NCI-H1417 (cell line): ENCODE measurements at regions not wholly inside any gene's neighbourhood (a gene's known extent, or its start where the extent isn't known, plus 50 kb on each side); places are given as distances from the start of the nearest gene placed in this dataset.
"Not testable (repeated sequence)": the region's sequence is repeated elsewhere in the genome, so short reads cannot be mapped to it uniquely, and the experiment has no call there.

Experiments used
- DNase-seq, 3 experiments: peaks; one replicate each; lab custom pipeline; 2025; lab: John Stamatoyannopoulos, UW

DNA sequence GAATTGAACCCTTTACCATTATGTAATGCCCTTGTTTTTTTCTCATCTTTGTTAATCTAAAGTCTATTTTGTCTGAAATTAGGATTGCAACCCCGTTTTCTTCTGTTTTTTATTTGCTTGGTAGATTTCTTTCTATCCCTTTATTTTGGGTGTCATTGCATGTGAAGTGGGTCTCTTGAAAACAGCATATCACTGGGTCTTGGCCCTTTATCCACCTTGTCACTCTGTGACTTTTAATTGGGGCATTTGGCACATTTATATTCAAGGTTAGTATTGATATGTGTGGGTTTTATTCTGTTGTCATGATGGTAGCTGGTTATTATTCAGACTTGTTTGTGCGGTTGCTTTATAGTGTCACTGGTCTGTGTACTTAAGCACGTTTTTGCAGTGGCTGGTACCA lies 117.4 kb upstream of the MARCHF11 start:
- DNase-seq, result no peak

DNA sequence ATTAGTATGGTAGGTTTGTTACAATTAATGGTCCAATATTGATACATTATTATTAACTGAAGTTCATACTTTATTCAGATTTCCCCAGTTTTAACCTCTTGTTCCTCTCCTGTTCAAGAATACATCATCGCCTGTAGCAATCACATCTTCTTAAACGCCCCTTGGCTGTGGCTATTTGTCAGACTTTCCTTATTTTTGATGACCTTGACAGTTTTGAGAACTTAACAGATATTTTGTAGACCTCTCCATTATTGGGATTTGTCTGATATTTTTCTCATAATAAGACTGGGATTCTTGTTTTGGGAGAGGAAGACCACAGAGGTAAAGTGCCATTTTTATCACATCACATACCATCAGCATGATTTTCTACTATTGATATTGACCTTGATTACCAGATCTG lies 112.3 kb upstream of the MARCHF11 start:
- DNase-seq, result no peak

DNA sequence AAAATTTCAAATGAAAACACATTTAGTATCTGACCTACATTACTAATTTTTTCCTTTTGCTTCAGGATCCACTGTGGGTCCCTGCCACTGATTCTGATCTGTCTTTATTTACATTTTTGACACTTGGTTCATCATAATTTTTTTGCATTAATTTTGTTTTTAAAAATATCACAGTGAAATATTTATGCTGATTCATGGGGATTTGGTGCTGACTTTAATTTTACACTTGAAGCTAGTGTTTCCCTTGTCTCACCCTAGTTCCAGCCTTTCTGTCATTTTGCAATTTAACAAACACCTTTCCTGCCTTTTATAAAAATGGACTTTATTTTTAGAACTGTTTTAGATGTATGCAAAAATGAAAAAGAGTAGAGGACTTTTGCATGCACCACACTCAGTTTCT lies 111.9 kb upstream of the MARCHF11 start:
- no peak for DNase-seq

DNA sequence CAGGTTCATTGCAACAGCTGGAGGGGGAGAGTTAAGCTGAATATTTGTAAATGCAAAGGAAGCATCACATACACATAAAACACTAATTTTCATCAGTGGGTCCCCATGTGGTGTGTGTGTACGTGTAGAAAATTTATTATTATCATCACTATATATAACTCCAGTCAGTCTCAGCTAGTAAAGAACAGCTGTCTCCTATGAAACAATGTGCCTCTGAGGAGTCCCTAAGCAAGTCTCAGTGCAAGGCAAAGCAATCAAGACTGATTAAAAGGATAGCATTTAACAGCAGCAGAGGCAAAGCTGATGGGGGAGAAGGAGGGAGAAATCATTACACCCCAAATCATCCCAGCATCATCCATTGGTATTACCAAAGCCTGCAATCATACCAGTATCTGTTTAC lies 104.2 kb upstream of the MARCHF11 start:
- DNase-seq, result no peak

DNA sequence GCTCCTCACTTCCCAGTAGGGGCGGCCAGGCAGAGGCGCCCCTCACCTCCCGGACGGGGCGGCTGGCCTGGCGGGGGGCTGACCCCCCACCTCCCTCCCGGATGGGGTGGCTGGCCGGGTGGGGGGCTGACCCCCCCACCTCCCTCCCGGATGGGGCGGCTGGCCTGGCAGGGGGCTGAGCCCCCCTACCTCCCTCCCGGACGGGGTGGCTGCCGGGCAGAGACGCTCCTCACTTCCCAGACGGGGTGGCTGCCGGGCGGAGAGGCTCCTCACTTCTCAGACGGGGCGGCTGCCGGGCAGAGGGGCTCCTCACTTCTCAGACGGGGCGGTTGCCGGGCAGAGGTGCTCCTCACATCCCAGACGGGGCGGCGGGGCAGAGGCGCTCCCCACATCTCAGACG lies 97.3 kb upstream of the MARCHF11 start:
- DNase-seq, result not testable (repeated sequence)

DNA sequence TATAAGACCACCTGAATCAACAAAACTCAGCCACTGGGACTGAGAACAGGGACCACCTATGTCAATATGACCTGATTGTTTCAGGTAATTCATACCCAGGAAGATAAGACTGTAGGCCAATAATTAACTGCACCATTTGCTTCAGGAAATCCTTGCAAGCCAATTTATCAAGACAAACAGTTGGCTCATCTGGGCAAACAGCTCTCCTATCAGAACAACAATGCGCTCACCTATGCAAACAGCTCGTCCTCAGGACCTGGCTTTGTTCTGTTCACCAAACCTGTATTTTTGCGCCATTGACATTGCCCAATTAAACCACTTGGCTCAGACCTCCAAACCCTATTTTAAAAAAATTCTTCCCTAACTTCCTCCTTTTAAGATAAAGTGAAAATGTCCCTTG lies 92.3 kb upstream of the MARCHF11 start:
- DNase-seq, result peak in 2 of 3 experiments; percentile 70 to 91

DNA sequence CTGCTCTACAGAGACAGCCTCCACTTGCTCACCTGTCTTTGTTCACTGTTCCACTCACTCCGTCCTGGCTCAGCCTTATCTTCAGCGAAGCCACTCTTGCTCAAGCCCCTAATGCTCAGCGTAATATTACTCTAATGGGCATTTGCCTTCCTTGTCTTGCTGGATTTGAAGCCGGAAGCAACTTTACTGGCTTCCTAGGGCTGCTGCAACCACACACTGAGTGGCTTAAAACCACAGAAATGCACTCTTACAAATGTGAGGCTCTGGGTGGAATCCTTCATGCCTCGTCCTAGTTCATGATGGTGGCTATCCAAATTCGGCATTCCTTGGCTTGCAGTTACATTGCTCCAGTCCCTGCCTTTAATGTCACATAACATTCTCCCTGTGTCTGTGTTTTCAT lies 85.5 kb upstream of the MARCHF11 start:
- no peak for DNase-seq

DNA sequence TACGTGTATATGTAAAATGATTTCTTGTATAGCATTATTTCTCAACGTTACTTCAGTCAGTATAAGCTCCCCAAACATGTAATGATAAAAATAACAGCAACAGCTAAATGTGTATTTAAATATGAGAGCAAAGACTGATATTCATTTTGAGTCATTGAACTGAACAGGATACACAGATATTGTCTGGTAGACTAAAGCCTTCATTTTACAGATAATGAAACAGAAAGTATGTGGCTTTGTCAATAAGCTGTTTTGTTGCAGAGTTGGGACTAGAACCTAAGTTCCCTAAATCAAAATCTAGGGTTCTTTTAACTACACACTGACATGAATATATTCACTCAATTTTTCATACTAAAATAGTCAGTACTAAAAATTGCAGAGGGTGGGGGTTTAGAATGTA lies 80.4 kb upstream of the MARCHF11 start:
- DNase-seq, result no peak

DNA sequence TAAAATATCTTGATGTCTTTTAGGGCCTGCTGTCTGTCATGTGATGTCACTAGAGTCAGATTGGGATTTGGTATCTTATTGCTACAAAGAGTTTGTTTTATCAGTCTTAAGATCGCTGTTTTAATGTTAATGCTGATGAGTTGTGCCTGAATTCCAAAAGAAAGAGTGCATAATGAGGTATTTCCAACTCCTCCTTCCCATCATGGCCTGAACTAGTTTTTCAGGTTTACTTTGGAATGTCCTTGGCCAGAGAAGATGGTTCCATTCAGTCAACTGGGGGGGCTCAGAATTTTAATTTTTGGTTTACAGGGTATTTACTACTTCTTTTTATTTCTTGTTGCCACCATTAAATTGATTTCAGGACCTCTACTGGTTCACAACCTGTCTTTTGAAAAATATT lies 74.3 kb upstream of the MARCHF11 start:
- no peak for DNase-seq

DNA sequence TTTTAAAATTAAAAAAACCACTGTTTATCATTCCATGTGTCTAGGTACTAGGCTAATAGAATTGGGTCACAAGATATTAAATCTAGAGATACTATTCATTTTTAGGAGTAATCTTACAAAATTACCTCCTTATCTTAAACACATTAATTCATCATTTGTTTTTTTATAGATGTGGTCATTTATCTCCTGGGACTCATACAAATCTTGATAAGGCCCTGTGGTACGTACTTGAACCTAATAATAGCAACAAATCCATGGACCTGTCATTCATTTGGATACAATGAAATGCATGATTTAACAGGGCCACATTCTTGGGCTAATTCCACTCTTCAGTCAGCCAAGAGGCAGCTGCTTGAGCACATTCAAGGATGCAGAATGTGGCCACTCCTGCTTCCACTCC lies 66.4 kb upstream of the MARCHF11 start:
- no peak for DNase-seq

DNA sequence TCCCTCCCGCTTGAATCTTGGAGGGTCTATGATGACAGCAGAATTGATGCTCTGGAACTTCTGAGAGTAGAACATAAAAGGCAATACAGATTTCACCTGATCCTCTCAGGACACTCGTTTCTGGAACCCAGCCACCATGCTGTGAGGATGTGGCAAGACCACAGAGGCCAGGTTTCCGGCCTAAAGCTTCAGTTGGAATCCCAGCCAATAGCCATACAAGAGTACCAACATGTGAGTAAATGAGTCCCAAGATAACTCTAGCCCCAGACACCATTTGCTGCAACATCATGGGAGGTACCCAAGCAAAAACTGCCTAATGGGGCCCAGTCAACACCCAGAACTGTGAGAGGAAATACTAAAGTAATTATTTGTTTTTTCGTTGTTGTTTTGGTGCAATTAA lies 65.7 kb upstream of the MARCHF11 start:
- no peak for DNase-seq

DNA sequence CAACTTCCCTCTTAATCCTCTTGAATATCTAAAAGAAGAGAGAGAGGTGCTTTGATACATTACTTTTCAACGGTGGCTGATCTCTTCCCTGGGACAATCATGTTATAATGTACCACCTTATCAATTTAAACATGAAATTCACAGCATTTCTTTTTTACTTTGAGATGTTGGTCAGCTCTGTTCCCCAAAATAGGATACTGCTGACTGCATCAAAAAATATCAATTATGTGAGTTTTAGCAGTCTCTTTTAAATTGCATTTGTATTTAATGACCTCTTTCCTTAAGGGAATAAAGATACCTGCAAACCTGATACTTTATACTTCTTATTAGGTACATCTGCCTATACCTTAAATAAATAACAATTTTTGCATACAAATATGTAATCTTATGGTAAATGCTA lies 58.4 kb upstream of the MARCHF11 start:
- DNase-seq, result no peak

DNA sequence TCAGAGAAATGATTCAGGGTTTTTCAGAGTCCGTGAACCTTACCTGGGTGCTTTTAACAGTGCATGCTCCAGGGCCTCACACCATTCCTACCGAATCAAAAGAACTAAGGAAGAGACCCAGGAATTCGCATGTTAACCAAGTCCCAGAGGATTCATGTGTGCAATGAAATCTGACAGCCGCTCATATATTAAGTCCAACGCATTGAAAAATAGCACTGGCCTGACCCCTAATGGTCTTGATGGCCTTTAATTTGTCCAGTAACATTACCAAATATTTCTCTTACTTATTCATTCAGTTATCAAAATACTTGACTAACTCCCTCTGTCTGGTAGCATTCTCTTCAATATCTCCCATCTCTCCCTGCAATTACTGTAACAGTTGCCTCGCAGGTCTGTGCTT lies 55.0 kb upstream of the MARCHF11 start:
- DNase-seq, result peak in 1 of 3 experiments; percentile 8

DNA sequence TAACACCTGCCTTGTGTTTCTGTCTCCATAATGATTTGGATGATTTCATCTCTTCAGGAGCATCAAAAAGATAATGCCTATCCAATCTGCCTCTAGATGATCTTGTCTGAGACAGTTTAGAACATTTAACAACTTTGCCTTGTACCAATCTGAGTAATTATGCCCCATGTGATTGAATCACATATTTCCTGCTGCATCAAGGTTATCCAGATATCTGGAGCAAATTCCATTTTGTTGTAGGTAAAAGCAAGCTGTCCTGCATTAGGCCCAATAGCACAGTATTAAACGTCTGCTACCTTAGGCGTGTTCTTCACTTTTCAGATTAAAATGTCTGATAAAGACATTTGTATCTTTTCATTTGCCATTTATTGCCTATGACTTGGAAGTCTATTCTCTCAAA lies 54.1 kb upstream of the MARCHF11 start:
- DNase-seq, result no peak

DNA sequence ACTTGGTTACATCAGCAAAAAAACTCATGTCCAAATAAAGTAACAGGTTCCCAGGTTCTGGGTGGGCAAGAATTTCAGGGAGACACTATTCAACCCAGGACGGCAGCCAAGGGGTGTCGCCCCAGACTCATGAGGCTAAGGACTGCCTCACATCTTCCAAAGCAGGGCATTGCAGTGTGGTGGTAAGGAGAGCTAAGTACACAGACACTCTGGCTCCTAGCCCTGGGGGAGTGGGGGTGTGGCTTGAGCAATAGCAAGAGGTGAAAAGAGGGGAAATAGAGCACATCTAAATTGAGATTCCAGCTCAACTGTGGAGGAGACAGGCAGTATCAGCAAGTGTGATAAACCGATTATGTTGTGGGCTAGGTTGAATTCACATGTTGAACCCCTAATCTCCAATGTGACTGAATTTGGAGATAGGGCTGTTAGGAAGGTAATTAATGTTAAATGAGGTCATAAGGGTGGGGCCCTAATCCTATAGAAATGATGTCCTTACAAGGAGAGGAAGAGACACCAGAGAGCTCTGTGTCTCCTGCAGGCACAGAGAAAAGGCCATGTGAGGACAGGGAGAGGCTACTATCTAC lies 49.9 kb upstream of the MARCHF11 start:
- no peak for DNase-seq
